ENCODE measurements at regions not wholly inside any gene's neighbourhood (a gene's known extent, or its start where the extent isn't known, plus 50 kb on each side); places are given as distances from the start of the nearest gene placed in this dataset.

DNA sequence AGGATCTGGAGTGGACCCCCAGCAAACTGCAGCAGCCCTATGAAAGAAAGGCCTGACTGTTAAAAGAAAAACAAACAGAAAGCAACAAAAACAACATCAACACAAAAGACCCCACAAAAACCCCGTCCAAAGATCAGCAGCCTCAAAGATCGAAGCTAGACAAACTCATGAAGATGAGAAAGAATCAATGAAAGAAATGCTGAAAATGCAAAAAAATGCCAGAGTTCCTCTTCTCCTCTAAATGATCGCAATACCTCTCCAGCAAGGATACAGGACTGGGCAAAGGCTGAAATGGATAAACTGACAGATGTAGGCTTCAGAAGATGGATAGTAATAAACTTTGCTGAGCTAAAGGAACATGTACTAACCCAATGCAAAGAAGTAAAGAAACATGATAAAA lies 526.3 kb upstream of the DAB2 start:
- H3K79me2 ChIP-seq (ENCODE audit: control insufficient read depth, insufficient read depth, low read length) = no peaks in the 10 kb centered on the region
- H2BK5ac ChIP-seq (ENCODE audit: low read length) = no peak overlapping the region
- H3K36me3 ChIP-seq (ENCODE audit: control insufficient read depth, insufficient read depth, low read length) = no peaks in the 10 kb centered on the region
- H3K23ac ChIP-seq (ENCODE audit: low read length) = no peak overlapping the region
- no peak overlapping the region for H3K4me3 ChIP-seq (ENCODE audit: low read length)
- no peak overlapping the region for H3K9ac ChIP-seq (ENCODE audit: low read length)
- no CpG with 5 or more reads among the region's 3 CpGs for WGBS (ENCODE audit: extremely low coverage, insufficient coverage, low lambda C conversion rate)
- no peak overlapping the region for H3K4me2 ChIP-seq (ENCODE audit: low read length)
- H3K27me3 ChIP-seq (ENCODE audit: insufficient read depth, low read length, poor library complexity) = no peaks in the 10 kb centered on the region
- no peak for DNase-seq
- H3K4me1 ChIP-seq (ENCODE audit: control insufficient read depth, low read depth, low read length) = no peaks in the 10 kb centered on the region
- no peak overlapping the region for H2BK15ac ChIP-seq (replicated peaks; ENCODE audit: low read depth)
- no peak overlapping the region for H3K4ac ChIP-seq (ENCODE audit: low read depth, low read length)
- no peak overlapping the region for H4K8ac ChIP-seq (ENCODE audit: low read depth, low read length)
- no peak overlapping the region for H4K5ac ChIP-seq (ENCODE audit: low read length)
- no peak overlapping the region for H2BK120ac ChIP-seq (ENCODE audit: low read depth, low read length)
- H3K27ac ChIP-seq (ENCODE audit: low read depth, low read length) = no peak overlapping the region
- no peak overlapping the region for H3K56ac ChIP-seq (ENCODE audit: low read length)
- no peak overlapping the region for H2AK5ac ChIP-seq (ENCODE audit: low read length)
- H3K79me1 ChIP-seq (ENCODE audit: low read length) = no peaks in the 10 kb centered on the region
- H3K18ac ChIP-seq (ENCODE audit: low read length) = no peak overlapping the region

DNA sequence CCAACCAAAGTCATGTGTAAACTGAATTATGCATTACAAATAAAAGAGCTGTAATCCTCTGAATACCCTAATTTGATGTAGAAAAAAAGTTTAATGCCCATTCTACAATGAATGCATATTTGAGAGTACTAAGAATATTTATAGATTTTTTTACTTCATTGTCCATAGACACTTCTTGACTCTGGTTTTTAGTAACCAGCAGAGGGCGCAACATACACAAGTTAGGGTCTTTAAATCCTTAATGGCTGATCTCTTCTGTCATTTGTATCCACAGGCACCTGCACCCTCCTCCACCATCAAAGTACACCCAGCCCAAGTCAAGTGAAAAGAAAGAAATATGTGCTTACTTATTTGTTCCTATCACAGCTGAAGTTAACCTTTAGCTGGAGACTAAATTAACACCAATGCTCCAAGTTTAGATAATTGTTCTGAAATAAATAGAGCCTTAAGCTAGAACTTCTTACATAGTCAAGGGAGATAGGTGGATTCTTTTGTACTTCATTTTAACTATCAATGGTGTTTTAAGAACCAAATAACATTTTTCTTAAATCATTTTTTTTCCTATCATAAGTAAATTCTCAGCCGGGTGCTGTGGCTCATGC lies 524.2 kb upstream of the DAB2 start:
- Histone ChIP-seq H3K9ac (ENCODE audit: low read length) (no peak overlapping the region), H4K8ac (ENCODE audit: low read depth, low read length) (no peak overlapping the region), H3K79me1 (ENCODE audit: low read length) (no peaks in the 10 kb centered on the region), H2BK120ac (ENCODE audit: low read depth, low read length) (no peak overlapping the region), H3K4me2 (ENCODE audit: low read length) (no peak overlapping the region), H3K4ac (ENCODE audit: low read depth, low read length) (no peak overlapping the region), H2AK5ac (ENCODE audit: low read length) (no peak overlapping the region), H3K23ac (ENCODE audit: low read length) (no peak overlapping the region), H3K27me3 (ENCODE audit: insufficient read depth, low read length, poor library complexity) (no peaks in the 10 kb centered on the region), H3K79me2 (ENCODE audit: control insufficient read depth, insufficient read depth, low read length) (no peaks in the 10 kb centered on the region), H3K18ac (ENCODE audit: low read length) (no peak overlapping the region), H3K27ac (ENCODE audit: low read depth, low read length) (no peak overlapping the region), H2BK5ac (ENCODE audit: low read length) (no peak overlapping the region), H2BK15ac (replicated peaks; ENCODE audit: low read depth) (no peak overlapping the region), H3K4me3 (ENCODE audit: low read length) (no peak overlapping the region), H3K56ac (ENCODE audit: low read length) (no peak overlapping the region), H3K36me3 (ENCODE audit: control insufficient read depth, insufficient read depth, low read length) (no peaks in the 10 kb centered on the region), H3K4me1 (ENCODE audit: control insufficient read depth, low read depth, low read length) (no peaks in the 10 kb centered on the region), H4K5ac (ENCODE audit: low read length) (no peak overlapping the region)
- WGBS (ENCODE audit: extremely low coverage, insufficient coverage, low lambda C conversion rate) = no CpG with 5 or more reads among the region's 2 CpGs
- peak; percentile 71 for DNase-seq

DNA sequence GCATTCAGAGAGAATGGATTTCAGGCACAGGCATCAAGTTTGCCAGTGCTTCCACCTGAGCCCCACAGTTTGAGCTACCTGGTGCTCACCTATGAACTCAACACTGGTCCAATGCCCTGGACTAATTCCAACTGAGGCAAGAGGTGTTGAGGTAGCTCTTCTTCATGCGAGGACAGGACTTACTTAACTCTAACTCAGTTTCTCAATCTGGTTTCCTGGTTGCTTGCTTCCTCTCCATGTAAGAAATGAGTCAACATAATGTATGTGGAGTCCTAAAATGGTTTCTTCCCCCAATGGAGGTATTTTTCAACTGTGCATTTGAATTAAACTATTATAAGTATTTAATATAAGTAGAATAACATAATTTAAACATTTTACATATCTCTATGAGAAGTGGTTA lies 523.6 kb upstream of the DAB2 start:
- Histone ChIP-seq H3K4me1 (ENCODE audit: control insufficient read depth, low read depth, low read length) (no peaks in the 10 kb centered on the region), H2BK120ac (ENCODE audit: low read depth, low read length) (no peak overlapping the region), H3K4me3 (ENCODE audit: low read length) (no peak overlapping the region), H2AK5ac (ENCODE audit: low read length) (no peak overlapping the region), H3K27ac (ENCODE audit: low read depth, low read length) (no peak overlapping the region), H3K79me1 (ENCODE audit: low read length) (no peaks in the 10 kb centered on the region), H3K36me3 (ENCODE audit: control insufficient read depth, insufficient read depth, low read length) (no peaks in the 10 kb centered on the region), H2BK5ac (ENCODE audit: low read length) (no peak overlapping the region), H2BK15ac (replicated peaks; ENCODE audit: low read depth) (no peak overlapping the region), H3K4ac (ENCODE audit: low read depth, low read length) (no peak overlapping the region), H3K9ac (ENCODE audit: low read length) (no peak overlapping the region), H3K4me2 (ENCODE audit: low read length) (no peak overlapping the region), H3K23ac (ENCODE audit: low read length) (no peak overlapping the region), H4K8ac (ENCODE audit: low read depth, low read length) (no peak overlapping the region), H4K5ac (ENCODE audit: low read length) (no peak overlapping the region), H3K79me2 (ENCODE audit: control insufficient read depth, insufficient read depth, low read length) (no peaks in the 10 kb centered on the region), H3K27me3 (ENCODE audit: insufficient read depth, low read length, poor library complexity) (no peaks in the 10 kb centered on the region), H3K18ac (ENCODE audit: low read length) (no peak overlapping the region), H3K56ac (ENCODE audit: low read length) (no peak overlapping the region)
- WGBS (ENCODE audit: extremely low coverage, insufficient coverage, low lambda C conversion rate) = no CpG with 5 or more reads among the region's 1 CpG
- DNase-seq = no peak

DNA sequence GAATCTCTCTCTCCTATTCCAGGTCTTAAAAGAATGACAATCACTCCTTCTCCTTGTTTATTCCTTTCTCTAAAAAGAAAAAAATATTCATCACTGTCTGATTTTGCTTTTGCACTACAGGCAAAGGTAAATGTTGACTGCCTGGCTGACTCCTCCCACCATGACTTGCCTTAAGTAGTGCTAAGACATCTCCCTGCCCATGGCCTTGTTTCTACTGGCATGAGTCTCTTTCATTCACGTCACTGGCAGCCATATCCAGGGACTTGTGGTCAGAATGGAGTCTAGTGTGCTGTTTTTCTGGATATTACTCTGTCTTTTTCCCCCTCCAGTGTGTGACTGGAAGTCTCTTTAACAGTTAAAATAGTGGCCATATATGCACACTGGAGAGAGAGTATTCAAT lies 522.9 kb upstream of the DAB2 start:
- H3K4me2 ChIP-seq (ENCODE audit: low read length) = no peak overlapping the region
- H3K4me1 ChIP-seq (ENCODE audit: control insufficient read depth, low read depth, low read length) = no peaks in the 10 kb centered on the region
- no peaks in the 10 kb centered on the region for H3K79me2 ChIP-seq (ENCODE audit: control insufficient read depth, insufficient read depth, low read length)
- no peak overlapping the region for H4K5ac ChIP-seq (ENCODE audit: low read length)
- H3K18ac ChIP-seq (ENCODE audit: low read length) = no peak overlapping the region
- no peak overlapping the region for H3K9ac ChIP-seq (ENCODE audit: low read length)
- no peak overlapping the region for H2BK15ac ChIP-seq (replicated peaks; ENCODE audit: low read depth)
- H2BK120ac ChIP-seq (ENCODE audit: low read depth, low read length) = no peak overlapping the region
- H2AK5ac ChIP-seq (ENCODE audit: low read length) = no peak overlapping the region
- no peaks in the 10 kb centered on the region for H3K36me3 ChIP-seq (ENCODE audit: control insufficient read depth, insufficient read depth, low read length)
- H3K27ac ChIP-seq (ENCODE audit: low read depth, low read length) = no peak overlapping the region
- DNase-seq = no peak
- H4K8ac ChIP-seq (ENCODE audit: low read depth, low read length) = no peak overlapping the region
- H3K4me3 ChIP-seq (ENCODE audit: low read length) = no peak overlapping the region
- no peaks in the 10 kb centered on the region for H3K27me3 ChIP-seq (ENCODE audit: insufficient read depth, low read length, poor library complexity)
- H3K4ac ChIP-seq (ENCODE audit: low read depth, low read length) = no peak overlapping the region
- no peaks in the 10 kb centered on the region for H3K79me1 ChIP-seq (ENCODE audit: low read length)
- WGBS (ENCODE audit: extremely low coverage, insufficient coverage, low lambda C conversion rate) = no CpG with 5 or more reads among the region's 1 CpG
- H3K56ac ChIP-seq (ENCODE audit: low read length) = no peak overlapping the region
- no peak overlapping the region for H2BK5ac ChIP-seq (ENCODE audit: low read length)
- no peak overlapping the region for H3K23ac ChIP-seq (ENCODE audit: low read length)

DNA sequence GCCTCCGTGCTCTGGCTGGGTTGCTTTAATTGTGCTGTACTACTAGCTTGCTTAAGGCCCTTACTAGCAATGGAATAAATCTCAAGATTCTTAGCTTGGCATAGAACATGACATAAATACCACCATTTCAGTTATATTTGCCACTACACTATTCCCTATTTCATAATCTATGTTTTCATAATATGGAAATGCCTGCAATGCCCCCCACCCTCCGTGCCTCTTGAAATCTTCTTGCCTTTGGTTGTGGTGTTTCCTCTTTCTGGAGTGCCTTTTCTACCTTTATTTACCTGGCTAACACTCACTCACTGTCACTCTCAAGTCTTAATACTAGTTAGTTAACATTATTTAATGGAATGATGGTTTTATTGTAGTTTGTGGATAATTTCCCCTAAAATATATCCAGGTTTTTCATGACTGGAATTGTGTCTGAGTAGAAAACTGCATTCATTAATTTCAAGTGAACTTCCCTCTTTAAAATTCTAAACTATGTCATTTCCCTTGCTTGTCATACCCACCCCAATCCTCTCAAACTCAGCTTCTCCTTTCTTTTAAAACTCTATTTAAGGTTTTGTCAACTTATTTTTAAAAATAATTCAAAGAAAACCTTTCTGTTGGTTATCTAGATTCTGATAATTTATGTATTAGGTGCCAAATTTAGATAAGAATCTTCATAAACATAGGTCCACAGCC lies 521.7 kb upstream of the DAB2 start:
- no peak overlapping the region for H2BK120ac ChIP-seq (ENCODE audit: low read depth, low read length)
- H4K8ac ChIP-seq (ENCODE audit: low read depth, low read length) = no peak overlapping the region
- no CpG with 5 or more reads among the region's 2 CpGs for WGBS (ENCODE audit: extremely low coverage, insufficient coverage, low lambda C conversion rate)
- no peaks in the 10 kb centered on the region for H3K79me2 ChIP-seq (ENCODE audit: control insufficient read depth, insufficient read depth, low read length)
- H3K9ac ChIP-seq (ENCODE audit: low read length) = no peak overlapping the region
- no peak overlapping the region for H2AK5ac ChIP-seq (ENCODE audit: low read length)
- H3K23ac ChIP-seq (ENCODE audit: low read length) = no peak overlapping the region
- no peak overlapping the region for H3K4me3 ChIP-seq (ENCODE audit: low read length)
- no peak overlapping the region for H3K4ac ChIP-seq (ENCODE audit: low read depth, low read length)
- H3K79me1 ChIP-seq (ENCODE audit: low read length) = no peaks in the 10 kb centered on the region
- no peaks in the 10 kb centered on the region for H3K4me1 ChIP-seq (ENCODE audit: control insufficient read depth, low read depth, low read length)
- no peaks in the 10 kb centered on the region for H3K27me3 ChIP-seq (ENCODE audit: insufficient read depth, low read length, poor library complexity)
- H3K18ac ChIP-seq (ENCODE audit: low read length) = no peak overlapping the region
- no peak overlapping the region for H3K4me2 ChIP-seq (ENCODE audit: low read length)
- no peak overlapping the region for H3K27ac ChIP-seq (ENCODE audit: low read depth, low read length)
- H3K36me3 ChIP-seq (ENCODE audit: control insufficient read depth, insufficient read depth, low read length) = no peaks in the 10 kb centered on the region
- H4K5ac ChIP-seq (ENCODE audit: low read length) = no peak overlapping the region
- no peak overlapping the region for H2BK5ac ChIP-seq (ENCODE audit: low read length)
- H2BK15ac ChIP-seq (replicated peaks; ENCODE audit: low read depth) = no peak overlapping the region
- no peak for DNase-seq
- H3K56ac ChIP-seq (ENCODE audit: low read length) = no peak overlapping the region

DNA sequence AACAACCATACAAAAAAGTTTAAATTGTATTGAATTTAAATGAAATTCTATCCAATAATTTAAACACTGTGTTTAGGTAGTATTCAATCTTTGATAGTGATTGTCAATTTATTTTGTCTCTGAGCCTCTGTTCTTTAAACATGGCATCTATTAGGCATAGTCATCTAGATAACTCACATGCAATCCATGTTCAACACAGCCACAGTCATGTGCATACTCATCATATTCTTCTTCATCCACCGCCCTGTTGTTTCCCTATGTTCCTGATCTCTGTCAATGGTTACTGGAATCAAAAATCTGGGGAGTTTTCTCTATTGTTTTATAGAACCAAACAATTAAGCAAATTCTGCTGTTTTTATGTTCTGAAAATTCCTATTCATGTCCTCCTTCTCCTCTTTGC lies 521.1 kb upstream of the DAB2 start:
- Histone ChIP-seq H3K56ac (ENCODE audit: low read length) (no peak overlapping the region), H2AK5ac (ENCODE audit: low read length) (no peak overlapping the region), H3K4me3 (ENCODE audit: low read length) (no peak overlapping the region), H3K27me3 (ENCODE audit: insufficient read depth, low read length, poor library complexity) (no peaks in the 10 kb centered on the region), H3K23ac (ENCODE audit: low read length) (no peak overlapping the region), H3K4me1 (ENCODE audit: control insufficient read depth, low read depth, low read length) (no peaks in the 10 kb centered on the region), H2BK5ac (ENCODE audit: low read length) (no peak overlapping the region), H3K4me2 (ENCODE audit: low read length) (no peak overlapping the region), H3K18ac (ENCODE audit: low read length) (no peak overlapping the region), H2BK120ac (ENCODE audit: low read depth, low read length) (no peak overlapping the region), H3K4ac (ENCODE audit: low read depth, low read length) (no peak overlapping the region), H3K79me2 (ENCODE audit: control insufficient read depth, insufficient read depth, low read length) (no peaks in the 10 kb centered on the region), H3K9ac (ENCODE audit: low read length) (no peak overlapping the region), H3K79me1 (ENCODE audit: low read length) (no peaks in the 10 kb centered on the region), H3K36me3 (ENCODE audit: control insufficient read depth, insufficient read depth, low read length) (no peaks in the 10 kb centered on the region), H4K5ac (ENCODE audit: low read length) (no peak overlapping the region), H4K8ac (ENCODE audit: low read depth, low read length) (no peak overlapping the region), H3K27ac (ENCODE audit: low read depth, low read length) (no peak overlapping the region), H2BK15ac (replicated peaks; ENCODE audit: low read depth) (no peak overlapping the region)
- no CpG with 5 or more reads among the region's 1 CpG for WGBS (ENCODE audit: extremely low coverage, insufficient coverage, low lambda C conversion rate)
- DNase-seq = no peak
